Right renal pelvis (tissue), 4 donors: ENCODE measurements at regions not wholly inside any gene's neighbourhood (a gene's known extent, or its start where the extent isn't known, plus 50 kb on each side); places are given as distances from the start of the nearest gene placed in this dataset.

Source experiments
- DNase-seq, 4 donors: peaks; one replicate each; pipeline ENCODE4 v3.0.0-alpha.2; 2013; ENCODE audit warnings: low read depth in 4 of 4, low spot score in 3 of 4, missing footprints in 1 of 4

DNA sequence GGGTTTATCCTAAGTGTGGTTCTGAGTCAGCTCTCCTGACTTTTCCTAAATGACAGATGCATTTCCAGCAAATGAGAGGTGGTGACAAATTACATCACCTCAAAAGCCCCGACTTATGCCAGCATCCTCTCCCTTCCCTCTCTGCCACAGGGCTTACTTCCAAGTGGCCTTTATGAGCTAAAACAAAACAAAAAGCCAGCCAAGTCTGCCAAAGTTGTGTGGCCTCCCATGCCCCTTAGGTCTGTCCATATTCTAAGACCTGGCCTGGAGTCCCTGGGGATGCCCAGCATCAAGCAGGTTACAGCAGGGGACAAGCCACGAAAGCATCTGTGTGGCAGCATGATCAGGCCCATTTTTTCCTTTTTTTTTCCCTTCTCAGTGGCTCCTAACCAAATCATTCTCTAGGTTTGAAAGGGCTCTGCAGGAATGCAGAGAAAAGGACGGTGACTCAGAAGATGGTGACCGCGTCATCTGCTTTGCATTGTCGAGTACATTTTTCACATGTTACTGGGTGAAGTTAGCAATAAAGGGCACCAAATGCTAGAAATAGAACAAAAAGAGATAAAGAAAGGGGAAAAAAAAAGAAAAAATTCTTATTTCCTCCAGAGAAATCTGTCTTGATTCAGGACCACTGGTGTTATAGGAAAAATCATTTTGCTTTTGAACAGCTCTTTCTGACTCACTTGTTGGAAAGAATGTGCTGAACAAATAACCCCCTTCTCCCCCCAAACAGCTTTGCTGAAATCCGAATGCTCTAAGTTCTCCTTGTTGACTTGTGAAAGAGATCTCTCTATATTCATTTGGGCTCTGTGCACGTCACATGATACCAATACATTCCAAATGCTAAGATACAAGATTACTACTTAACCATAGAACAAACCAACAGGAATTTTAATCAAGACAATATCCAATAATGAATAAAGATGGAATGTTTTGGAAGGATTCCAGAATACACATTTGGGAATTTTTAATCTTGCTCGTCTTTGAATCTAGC is 178.7 kb downstream of the EN1 start:
- no peak for DNase-seq

GRCh38 chr2:118667964-118668363 is 179.5 kb downstream of the EN1 start:
- no peak for DNase-seq

GRCh38 chr2:118667348-118667747 is 180.1 kb downstream of the EN1 start:
- no peak for DNase-seq

DNA sequence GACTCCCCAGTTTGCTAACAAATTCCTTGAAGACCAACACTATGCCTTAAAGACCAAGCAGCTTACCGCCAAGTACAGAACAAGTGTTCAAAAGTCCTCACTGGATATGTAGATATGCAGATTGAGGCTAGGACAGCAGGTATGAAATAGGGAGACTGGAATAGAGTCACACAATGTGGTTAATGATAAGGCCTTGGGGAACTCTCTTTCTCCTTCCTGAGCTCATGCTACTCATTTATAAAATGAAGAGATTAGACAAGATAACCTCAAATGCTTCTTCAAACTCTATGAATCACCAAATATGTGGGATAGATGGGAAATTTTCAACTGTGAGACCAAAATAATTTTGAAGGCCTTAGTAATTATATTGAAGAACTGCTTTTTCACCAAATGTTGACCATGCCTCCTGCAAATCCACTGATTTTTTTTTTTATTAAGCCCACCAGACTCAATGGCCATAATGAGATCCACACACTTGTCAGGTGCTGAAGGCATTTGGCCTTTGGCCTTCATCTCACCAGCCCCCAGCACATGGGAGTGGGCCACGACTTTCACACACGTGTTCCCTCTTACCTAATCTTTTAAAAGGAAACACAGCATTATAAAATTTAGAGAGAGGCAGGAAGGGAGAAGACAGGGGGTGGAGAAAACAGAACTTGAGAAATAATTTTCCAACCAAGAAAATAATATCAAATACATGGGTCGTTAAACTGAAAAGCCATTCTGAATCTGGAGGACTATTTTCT is 181.5 kb downstream of the EN1 start:
- no peak for DNase-seq

DNA sequence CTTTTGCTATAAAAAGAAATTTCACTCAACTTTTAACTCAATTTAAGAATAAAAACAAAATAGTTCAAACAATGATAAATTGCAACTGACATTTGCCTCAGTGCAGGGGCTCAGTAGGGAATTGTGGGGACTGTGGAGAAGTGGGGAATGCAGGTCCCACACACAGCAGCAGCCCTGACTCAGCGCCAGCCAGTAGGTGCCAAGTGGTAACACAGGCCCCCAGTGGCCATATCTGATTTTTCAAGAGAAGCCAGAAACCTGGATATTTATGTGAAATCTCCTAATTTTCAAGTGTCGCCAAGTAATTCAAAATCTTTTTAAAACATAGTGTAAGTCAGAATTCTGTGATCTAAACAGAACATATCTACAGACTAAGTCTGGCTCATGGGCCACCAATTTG is 186.3 kb downstream of the EN1 start:
- DNase-seq: no peak

DNA sequence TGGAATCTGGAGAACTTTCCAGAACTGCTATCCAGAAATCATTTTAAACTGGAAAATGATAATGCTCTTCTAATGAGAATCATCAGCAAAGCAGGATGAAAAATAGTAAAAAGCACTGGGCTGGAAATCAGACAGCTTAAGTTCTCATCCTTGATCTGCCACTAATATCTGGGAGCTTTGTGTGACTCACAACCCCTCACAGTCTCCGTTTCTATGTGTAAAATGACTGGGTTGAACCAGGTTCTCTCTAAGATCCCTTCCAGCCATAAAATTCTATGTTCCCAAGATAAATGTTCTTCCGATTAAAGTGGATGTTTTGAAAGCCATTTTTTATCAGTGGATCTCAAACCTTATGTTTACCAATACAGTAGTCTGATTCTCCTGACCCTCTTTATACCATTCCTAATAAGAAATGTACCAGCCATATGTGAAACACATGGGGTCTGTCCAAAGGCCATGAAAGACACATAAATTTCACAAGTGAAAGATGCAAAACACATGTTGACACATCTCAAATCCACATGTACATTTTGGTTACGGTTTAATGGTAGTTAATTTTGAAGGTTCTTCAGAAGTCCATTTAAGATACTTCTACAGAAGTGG is 188.8 kb downstream of the EN1 start:
- no peak for DNase-seq

DNA sequence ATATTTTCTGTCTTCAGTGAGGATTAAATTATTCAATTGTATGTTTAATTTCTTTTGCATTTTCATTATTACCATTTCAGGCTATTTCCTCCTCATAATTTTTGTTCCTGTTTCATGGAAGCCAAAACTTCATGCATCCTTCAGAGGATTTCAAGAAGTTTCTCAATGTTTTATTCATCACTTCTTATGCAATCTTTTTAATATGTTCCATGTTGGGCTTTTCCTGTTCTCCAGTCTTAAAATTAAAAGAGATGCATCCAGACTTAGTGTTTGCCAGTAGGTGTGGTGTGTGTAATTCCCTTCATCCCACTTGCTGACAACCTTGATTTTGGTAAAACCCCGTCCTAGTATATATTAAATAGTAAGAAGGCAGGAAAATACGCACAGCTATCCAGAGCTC is 190.0 kb downstream of the EN1 start:
- DNase-seq: no peak

DNA sequence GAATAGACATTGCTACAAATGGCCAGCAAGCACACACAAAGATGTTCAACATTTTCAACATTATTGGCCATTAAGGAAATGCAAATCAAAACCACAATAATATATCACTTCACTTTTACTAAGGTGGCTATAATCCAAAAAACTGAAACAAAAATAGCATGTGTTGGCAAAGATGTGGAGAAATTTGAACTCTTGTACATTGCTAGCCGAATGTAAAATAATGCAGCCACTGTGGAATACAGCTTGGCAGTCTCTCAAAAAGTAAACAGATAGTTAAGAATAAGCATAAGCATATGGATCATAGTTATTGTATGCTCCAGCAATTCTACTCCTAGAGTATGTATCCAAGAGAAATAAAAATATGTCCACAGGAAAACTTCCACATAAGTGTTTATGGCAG is 192.5 kb downstream of the EN1 start:
- no peak for DNase-seq

DNA sequence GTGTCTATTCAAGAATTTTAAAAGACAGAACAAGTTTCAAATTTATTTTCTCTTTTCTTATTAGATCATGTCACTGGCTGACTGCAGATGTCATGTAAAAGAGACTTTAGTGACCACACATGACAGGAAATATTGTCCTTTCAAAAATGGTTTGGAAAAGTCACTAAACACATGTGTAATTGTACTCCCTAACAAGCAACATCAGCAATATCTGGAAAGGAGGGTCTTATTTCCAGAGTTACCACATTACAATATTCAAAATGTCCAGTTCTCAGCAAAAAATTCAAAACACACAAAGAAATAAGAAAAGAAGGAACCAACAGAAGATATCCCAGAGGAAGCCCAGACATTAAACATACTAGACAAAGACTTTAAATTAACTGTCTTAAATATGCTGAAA is 197.1 kb downstream of the EN1 start:
- no peak for DNase-seq

DNA sequence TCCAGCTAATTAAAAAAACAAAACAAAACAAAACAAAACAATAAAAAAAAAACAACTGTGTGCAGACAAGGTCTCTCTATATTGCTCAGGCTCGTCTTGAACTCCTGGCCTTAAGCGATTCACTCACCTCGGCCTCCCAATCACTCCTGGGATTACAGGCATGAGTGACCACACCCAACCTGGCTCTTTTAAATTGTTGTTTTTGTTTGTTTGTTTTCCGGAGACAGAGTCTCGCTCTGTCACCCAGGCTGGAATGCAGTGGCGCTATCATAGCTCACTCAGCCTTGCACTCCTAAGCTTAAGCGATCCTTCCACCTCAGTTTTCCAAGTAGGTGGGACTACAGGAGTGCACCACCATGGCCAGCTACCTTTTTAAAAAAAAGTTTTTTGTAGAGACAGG is 201.6 kb downstream of the EN1 start:
- no peak for DNase-seq

DNA sequence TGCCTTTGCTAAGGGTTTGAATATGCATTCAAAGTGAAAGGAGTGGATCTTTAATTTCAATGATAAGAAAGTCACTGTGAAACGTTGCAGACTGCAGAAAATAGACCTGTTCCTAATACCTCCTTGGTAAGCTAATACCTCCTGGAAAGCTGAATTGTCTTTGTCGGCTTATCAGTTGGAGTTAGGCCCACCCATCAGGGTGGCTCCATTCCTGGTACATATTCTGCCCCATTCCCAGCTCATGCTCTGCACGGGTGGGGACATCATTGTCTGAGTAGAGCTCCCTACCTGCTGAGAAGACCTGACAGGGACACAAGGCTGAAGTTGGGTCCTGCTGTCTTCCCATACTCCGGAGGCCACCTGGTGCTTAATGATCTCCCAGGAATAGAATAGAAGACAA is 203.3 kb downstream of the EN1 start:
- no peak for DNase-seq

DNA sequence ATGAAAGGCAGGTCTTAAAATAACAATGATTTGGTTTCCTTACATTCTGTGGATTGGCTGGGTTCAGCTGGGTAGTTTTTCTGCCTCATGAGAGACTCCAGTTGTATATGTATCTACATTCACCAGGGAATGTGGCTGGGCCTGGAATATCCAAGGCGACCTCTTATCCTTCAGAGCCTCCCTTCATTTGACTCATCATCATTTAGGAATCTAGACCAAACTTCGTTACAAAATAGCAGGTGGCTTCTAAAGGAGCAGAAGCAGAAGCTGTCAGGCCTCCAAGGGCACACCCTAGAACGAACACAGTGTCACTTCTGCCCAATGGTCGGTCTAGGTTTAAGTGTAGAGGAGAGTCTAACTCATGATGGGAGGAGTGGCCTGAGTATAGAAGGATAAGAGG is 204.2 kb downstream of the EN1 start:
- DNase-seq: no peak

DNA sequence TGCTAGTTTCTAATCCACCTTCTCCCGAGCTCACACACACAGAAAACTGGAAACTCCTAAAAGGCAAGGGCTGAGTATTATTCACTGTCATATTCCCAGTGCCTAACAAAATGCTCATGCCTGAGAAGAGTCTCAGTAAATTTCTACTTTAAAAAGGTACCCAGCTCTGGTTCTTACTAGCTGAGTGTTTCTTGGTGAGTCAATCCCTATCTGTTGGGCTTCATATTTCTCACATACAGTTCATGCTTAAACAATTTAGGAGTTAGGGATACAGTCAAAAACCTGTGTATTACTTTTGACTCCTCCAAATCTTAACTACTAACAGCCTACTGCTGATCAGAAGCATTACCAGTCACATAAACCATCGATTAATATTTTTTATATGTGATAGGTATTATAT is 204.9 kb downstream of the EN1 start:
- no peak for DNase-seq

- DNase-seq: no peak
Measured at GRCh38 chr2:118641711-118642110, 205.7 kb downstream of the EN1 start.

DNA sequence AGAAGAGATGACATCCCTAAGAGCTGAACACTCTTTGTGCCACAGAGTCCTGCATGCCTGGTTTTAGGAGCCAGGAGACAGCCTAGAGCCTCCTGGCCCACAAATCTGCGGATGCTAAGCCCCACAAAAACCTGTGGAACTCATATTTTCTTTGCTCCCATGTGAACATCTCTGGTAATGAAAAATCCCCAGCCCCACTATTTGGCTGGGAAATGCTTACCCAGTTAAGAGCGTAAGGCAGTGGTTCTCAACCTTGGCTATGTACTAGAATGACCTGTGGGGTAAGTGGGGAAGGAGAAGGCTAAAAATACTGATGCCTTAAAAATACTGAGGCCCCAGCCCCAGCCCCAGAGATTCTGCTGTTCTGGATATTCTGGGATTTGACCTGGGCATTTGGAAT is 208.1 kb downstream of the EN1 start:
- no peak for DNase-seq

DNA sequence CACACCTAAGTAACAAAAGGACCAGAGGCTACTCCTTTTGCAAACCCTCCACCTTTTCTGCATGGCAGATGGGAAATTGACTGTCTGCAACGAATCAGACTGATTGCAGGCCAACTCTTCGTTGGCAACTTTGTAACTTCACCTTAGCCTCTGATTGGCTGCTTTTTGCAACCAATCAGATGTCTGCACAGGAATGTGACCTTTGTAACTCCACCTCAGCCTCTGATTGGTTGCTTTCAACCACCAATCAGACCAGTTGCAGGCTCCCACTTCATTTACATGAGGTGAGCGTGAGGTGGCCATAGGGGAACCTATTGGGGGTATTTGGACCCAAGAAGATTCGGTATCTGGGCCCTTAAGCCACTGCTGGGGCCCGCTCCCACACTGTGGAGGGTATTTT is 209.0 kb downstream of the EN1 start:
- no peak for DNase-seq

DNA sequence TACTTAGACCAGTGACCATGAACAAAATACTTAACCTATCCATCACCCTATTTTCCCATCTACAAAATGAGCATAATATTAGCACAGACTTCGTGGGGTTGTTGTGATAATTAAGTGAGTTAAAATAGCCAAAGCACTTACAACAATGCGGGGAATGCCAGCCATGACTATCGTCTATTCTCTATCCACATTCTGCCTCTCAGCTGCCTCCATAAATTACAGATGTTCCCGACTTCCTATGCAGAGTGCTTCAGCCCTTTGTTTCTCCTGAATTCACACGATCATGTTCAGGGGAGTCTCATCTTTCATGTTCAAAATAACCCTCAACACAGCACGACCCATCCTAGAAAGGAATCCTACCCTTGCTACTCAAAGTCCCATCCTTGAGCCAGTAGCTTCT is 211.6 kb downstream of the EN1 start:
- DNase-seq: no peak

DNA sequence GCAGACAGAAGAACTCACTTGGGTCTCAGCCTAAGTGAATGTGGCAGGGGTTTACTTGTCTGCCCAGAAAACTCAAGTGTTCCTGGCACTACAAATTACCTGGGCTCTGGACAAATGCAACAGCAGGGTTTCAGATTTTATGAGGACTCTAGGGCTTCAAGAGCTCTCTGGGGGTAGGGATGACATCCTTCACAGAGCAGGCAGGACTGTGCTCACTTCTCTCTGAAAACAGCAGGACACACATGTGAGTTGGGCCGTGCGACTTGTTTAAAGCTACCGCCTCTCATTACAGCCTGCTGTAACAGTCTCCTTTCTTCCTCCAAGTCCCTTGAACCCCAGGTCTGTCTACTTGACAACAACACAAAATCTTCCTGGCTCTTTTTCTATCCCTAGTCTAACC is 212.6 kb downstream of the EN1 start:
- no peak for DNase-seq

GRCh38 chr2:118633371-118634018 is 214.0 kb downstream of the EN1 start:
- no peak for DNase-seq

- no peak for DNase-seq
Measured at GRCh38 chr2:118632921-118633320, 214.5 kb downstream of the EN1 start.

GRCh38 chr2:118627156-118627555 is 220.3 kb downstream of the EN1 start:
- no peak for DNase-seq
